ENCODE measurements at regions not wholly inside any gene's neighbourhood (a gene's known extent, or its start where the extent isn't known, plus 50 kb on each side); places are given as distances from the start of the nearest gene placed in this dataset.

DNA sequence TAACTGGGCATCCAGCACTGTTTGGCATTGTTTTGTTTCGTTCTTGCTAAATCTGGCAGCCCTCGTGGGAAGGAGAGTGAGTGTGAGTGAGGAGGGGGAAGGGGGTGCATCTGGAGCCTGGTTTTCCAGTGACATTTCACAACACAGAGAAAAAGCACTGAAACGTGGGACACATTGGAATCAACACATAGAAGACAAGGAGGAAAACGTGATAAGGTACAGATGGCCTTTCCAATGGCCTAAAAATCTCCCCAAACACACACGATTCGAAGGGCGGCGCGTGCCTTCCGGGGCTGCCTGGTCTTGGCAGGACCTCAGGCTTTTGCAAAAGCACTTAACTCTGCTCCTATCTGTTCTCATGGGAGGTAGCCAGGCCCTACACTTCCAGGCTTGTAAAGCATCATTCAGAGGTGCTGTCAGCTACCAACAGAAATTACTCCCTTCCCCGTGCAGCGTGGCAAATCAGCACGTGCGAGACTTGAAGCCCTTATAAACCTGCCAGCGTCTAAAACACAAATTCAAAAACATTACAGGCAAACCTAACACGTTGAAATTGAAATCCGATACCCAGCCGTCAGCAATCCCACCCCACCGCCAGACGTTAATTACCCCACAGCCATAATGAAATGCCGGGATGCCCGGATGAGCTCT lies 129.4 kb downstream of the OLFM1 start:
- TF ChIP-seq CTCF (IDR thresholded peaks at IDR 0.05) (no peak), POLR2AphosphoS5 (IDR thresholded peaks at IDR 0.05) (no peak)
